GM23338 (cell line): ENCODE measurements at regions not wholly inside any gene's neighbourhood (a gene's known extent, or its start where the extent isn't known, plus 50 kb on each side); places are given as distances from the start of the nearest gene placed in this dataset.

ENCODE experiments used
- ATAC-seq: fragments of 200-7000 bp; cut with Tn5 transposase; 3 replicates; pipeline ENCODE4 v1.9.1; 2020
- DNase-seq: peaks from one replicate; pipeline ENCODE4 v3.0.0-alpha.2; 2015; ENCODE audit warnings: low spot score
- H2AFZ ChIP-seq: fragments of 200-600 bp; sonication (generic); 2 replicates; pipeline ENCODE4 v1.8.0; 2016; ENCODE audit warnings: antibody characterized with exemption, mild to moderate bottlenecking, moderate library complexity
- H3F3A ChIP-seq: fragments of 200-600 bp; sonication (generic); replicated peaks from 2 replicates; pipeline ENCODE4 v1.8.0; 2017; ENCODE audit warnings: antibody characterized with exemption, mixed run types, low read depth
- H3K27ac ChIP-seq: fragments of 200-600 bp; sonication (generic); 2 replicates; pipeline ENCODE4 v1.6.1; 2016; ENCODE audit warnings: low read depth
- H3K27me3 ChIP-seq: fragments of 200-600 bp; sonication (generic); 2 replicates; pipeline ENCODE4 v1.8.0; 2016; ENCODE audit warnings: mild to moderate bottlenecking, mixed run types, moderate library complexity; ENCODE audit not compliant: insufficient read depth
- H3K36me3 ChIP-seq: fragments of 200-600 bp; sonication (generic); 2 replicates; pipeline ENCODE4 v1.8.0; 2016; ENCODE audit warnings: mild to moderate bottlenecking; ENCODE audit not compliant: insufficient read depth
- H3K4me1 ChIP-seq: fragments of 200-600 bp; sonication (generic); 2 replicates; pipeline ENCODE4 v1.8.0; 2016; ENCODE audit warnings: mild to moderate bottlenecking, moderate library complexity; ENCODE audit not compliant: insufficient read depth
- H3K4me2 ChIP-seq: fragments of 200-600 bp; sonication (generic); 2 replicates; pipeline ENCODE4 v1.7.1; 2017; ENCODE audit warnings: mixed run types
- H3K4me3 ChIP-seq: fragments of 200-600 bp; sonication (generic); 2 replicates; pipeline ENCODE4 v1.6.1; 2016; ENCODE audit warnings: mixed run types
- H3K79me2 ChIP-seq: fragments of 200-600 bp; sonication (generic); replicated peaks from 2 replicates; pipeline ENCODE4 v1.8.0; 2017; ENCODE audit warnings: mild to moderate bottlenecking; ENCODE audit not compliant: insufficient read depth
- H3K9me2 ChIP-seq: fragments of 200-600 bp; sonication (generic); 2 replicates; pipeline ENCODE4 v1.8.0; 2017; ENCODE audit not compliant: insufficient read depth
- H4K20me1 ChIP-seq: fragments of 200-600 bp; sonication (generic); replicated peaks from 2 replicates; pipeline ENCODE4 v1.8.0; 2017; ENCODE audit warnings: mild to moderate bottlenecking; ENCODE audit not compliant: insufficient read depth
- H3K27ac Mint-ChIP-seq: 2 replicates; pipeline ENCODE4 v1.8.0; 2020; ENCODE audit warnings: inconsistent platforms, mild to moderate bottlenecking, moderate library complexity, mixed read lengths
- H3K27me3 Mint-ChIP-seq: 3 replicates; pipeline ENCODE4 v1.8.0; 2022; ENCODE audit warnings: low read depth, mild to moderate bottlenecking, moderate library complexity, mixed read lengths, inconsistent platforms; ENCODE audit not compliant: insufficient read depth, poor library complexity
- H3K36me3 Mint-ChIP-seq: 3 replicates; pipeline ENCODE4 v1.8.0; 2021; ENCODE audit warnings: low read depth, mild to moderate bottlenecking, inconsistent platforms, moderate library complexity, mixed read lengths
- H3K4me1 Mint-ChIP-seq: 3 replicates; pipeline ENCODE4 v1.8.0; 2020; ENCODE audit warnings: mild to moderate bottlenecking, inconsistent platforms, mixed read lengths
- H3K4me3 Mint-ChIP-seq: 3 replicates; pipeline ENCODE4 v1.8.0; 2021; ENCODE audit warnings: moderate library complexity, mild to moderate bottlenecking, inconsistent platforms, mixed read lengths
- H3K9me3 Mint-ChIP-seq: 3 replicates; pipeline ENCODE4 v1.8.0; 2020; ENCODE audit warnings: moderate library complexity, mild to moderate bottlenecking, inconsistent platforms, mixed read lengths
- CTCF ChIP-seq, 2 experiments: fragments of 200-600 bp in 1 of 2; sonication (generic) in 1 of 2; conservative IDR thresholded peaks; 2 replicates each; pipeline versions ENCODE4 v1.5.1 to v1.6.1; 2016 to 2017; ENCODE audit warnings: antibody characterized with exemption in 2 of 2, low read depth in 2 of 2, mild to moderate bottlenecking in 2 of 2, moderate library complexity in 1 of 2
- ETS1 ChIP-seq: IDR thresholded peaks from 2 replicates; pipeline ENCODE4 v1.6.1; 2016; ENCODE audit warnings: antibody characterized with exemption
- EZH2phosphoT487 ChIP-seq: fragments of 200-600 bp; sonication (generic); IDR thresholded peaks from one replicate; pipeline ENCODE4 v1.8.1; 2018; ENCODE audit warnings: antibody characterized with exemption; ENCODE audit not compliant: unreplicated experiment
- JUNB ChIP-seq: IDR thresholded peaks from one replicate; pipeline ENCODE4 v1.6.1; 2016; ENCODE audit warnings: antibody characterized with exemption; ENCODE audit not compliant: unreplicated experiment
- NANOG ChIP-seq: IDR thresholded peaks from 2 replicates; pipeline ENCODE4 v1.6.1; 2016; ENCODE audit warnings: antibody characterized with exemption, borderline replicate concordance
- POLR2AphosphoS5 ChIP-seq: IDR thresholded peaks from 2 replicates; pipeline ENCODE4 v1.6.1; 2016; ENCODE audit warnings: antibody characterized with exemption, low read depth
- REST ChIP-seq: IDR thresholded peaks from one replicate; pipeline ENCODE4 v1.6.1; 2018; ENCODE audit warnings: antibody characterized with exemption; ENCODE audit not compliant: unreplicated experiment
- STAT1 ChIP-seq: IDR thresholded peaks from one replicate; pipeline ENCODE4 v1.6.1; 2016; ENCODE audit warnings: antibody characterized with exemption; ENCODE audit not compliant: unreplicated experiment
- ZNF114 ChIP-seq: fragments of 250-450 bp; sonication (Bioruptor Pico); IDR thresholded peaks from 2 replicates; pipeline ENCODE4 v1.5.0; 2020; ENCODE audit warnings: mild to moderate bottlenecking, moderate library complexity
- ZNF331 ChIP-seq: fragments of 250-450 bp; sonication (Bioruptor Pico); IDR thresholded peaks from 2 replicates; pipeline ENCODE4 v1.5.0; 2020; ENCODE audit warnings: low read depth, mild to moderate bottlenecking, moderate library complexity

- no peaks in the 10 kb centered on the region for H4K20me1 ChIP-seq
- DNase-seq, result no peak
- H3F3A ChIP-seq, result no peaks in the 10 kb centered on the region
- H3K79me2 ChIP-seq, result no peaks in the 10 kb centered on the region
- no peak overlapping the region for H3K4me3 ChIP-seq
- H3K27me3 ChIP-seq, result no peaks in the 10 kb centered on the region
- H3K4me2 ChIP-seq, result no peak overlapping the region
- H3K27ac ChIP-seq, result no peak overlapping the region
- no peaks in the 10 kb centered on the region; the same call in 1 of the 2 replicates for H3K4me1 ChIP-seq
- TF ChIP-seq POLR2AphosphoS5 (no peak), ZNF331 (CRISPR knock-in tag) (no peak), STAT1 (no peak), ZNF114 (CRISPR knock-in tag) (no peak), CTCF (conservative IDR thresholded peaks at IDR 0.05; ENCODE audit: low read depth in 2 of 2) (no peak), ETS1 (no peak), JUNB (no peak), REST (no peak)
- no peaks in the 10 kb centered on the region for H3K36me3 ChIP-seq
- H3K4me3 Mint-ChIP-seq, result no peak overlapping the region
- H3K9me2 ChIP-seq, result no peaks in the 10 kb centered on the region
- no peak overlapping the region for H3K27ac Mint-ChIP-seq
- no peak overlapping the region for H2AFZ ChIP-seq
- H3K27me3 Mint-ChIP-seq, result peaks cover 16% of the 10 kb centered on the region
- peaks cover 4% of the 10 kb centered on the region; the same call in 1 of the 3 replicates for H3K9me3 Mint-ChIP-seq
- peaks cover 21% of the 10 kb centered on the region for H3K4me1 Mint-ChIP-seq
- peaks cover 7% of the 10 kb centered on the region; the same call in 1 of the 3 replicates for H3K36me3 Mint-ChIP-seq
- no peak for ATAC-seq
Observed at GRCh38 chr2:236344446-236344845, 80.2 kb upstream of the ASB18 start.

- Histone ChIP-seq H3K4me2 (no peak overlapping the region), H3K79me2 (no peaks in the 10 kb centered on the region), H3K4me1 (no peaks in the 10 kb centered on the region; the same call in 1 of the 2 replicates), H3F3A (no peaks in the 10 kb centered on the region), H3K27ac (no peak overlapping the region), H3K9me2 (no peaks in the 10 kb centered on the region), H2AFZ (no peak overlapping the region), H3K36me3 (no peaks in the 10 kb centered on the region), H3K4me3 (no peak overlapping the region), H3K27me3 (no peaks in the 10 kb centered on the region), H4K20me1 (no peaks in the 10 kb centered on the region)
- DNase-seq (no peak), ATAC-seq (no peak)
- Mint-ChIP-seq H3K9me3 (peaks cover 3% of the 10 kb centered on the region; the same call in 1 of the 3 replicates), H3K4me3 (no peak overlapping the region), H3K4me1 (peaks cover 21% of the 10 kb centered on the region), H3K27ac (no peak overlapping the region), H3K36me3 (peaks cover 3% of the 10 kb centered on the region; the same call in 1 of the 3 replicates), H3K27me3 (peaks cover 18% of the 10 kb centered on the region)
- no peak for TF ChIP-seq ZNF331 (CRISPR knock-in tag)
- no peak for TF ChIP-seq ZNF114 (CRISPR knock-in tag)
- no peak for TF ChIP-seq STAT1
- TF ChIP-seq EZH2phosphoT487, result no peak
- no peak for TF ChIP-seq NANOG
- TF ChIP-seq REST, result no peak
Observed at GRCh38 chr2:236345081-236345714, 81.0 kb upstream of the ASB18 start.
